H9 (cell line): ENCODE measurements at regions not wholly inside any gene's neighbourhood (a gene's known extent, or its start where the extent isn't known, plus 50 kb on each side); places are given as distances from the start of the nearest gene placed in this dataset.

Experiments
- DNase-seq: peaks from one replicate; pipeline ENCODE4 v3.0.0-alpha.2; 2017
- H2AFZ ChIP-seq: one replicate; pipeline ENCODE4 v1.6.1; 2013; ENCODE audit warnings: mild to moderate bottlenecking, low read length, control low read depth, moderate library complexity
- H2AK5ac ChIP-seq: 2 replicates; pipeline ENCODE4 v1.6.1; 2013; ENCODE audit warnings: low read length, control low read depth, mixed read lengths; ENCODE audit not compliant: insufficient read length
- H2BK120ac ChIP-seq: one replicate; pipeline ENCODE4 v1.6.1; 2013; ENCODE audit warnings: low read depth, mild to moderate bottlenecking, low read length, control low read depth, inconsistent platforms; ENCODE audit not compliant: poor library complexity, severe bottlenecking
- H2BK12ac ChIP-seq: 2 replicates; pipeline ENCODE4 v1.6.1; 2013; ENCODE audit warnings: low read length, control low read depth, mixed read lengths, low read depth; ENCODE audit not compliant: insufficient read length
- H2BK15ac ChIP-seq: 2 replicates; pipeline ENCODE4 v1.6.1; 2013; ENCODE audit warnings: low read depth, low read length, control low read depth
- H2BK20ac ChIP-seq: one replicate; pipeline ENCODE4 v1.6.1; 2013; ENCODE audit warnings: low read depth, mild to moderate bottlenecking, low read length, control low read depth, inconsistent platforms; ENCODE audit not compliant: poor library complexity, severe bottlenecking
- H2BK5ac ChIP-seq: 2 replicates; pipeline ENCODE4 v1.6.1; 2013; ENCODE audit warnings: low read length, control low read depth, mixed read lengths; ENCODE audit not compliant: insufficient read length
- H3K14ac ChIP-seq: 2 replicates; pipeline ENCODE4 v1.6.1; 2013; ENCODE audit warnings: low read length, control low read depth; ENCODE audit not compliant: insufficient read depth
- H3K18ac ChIP-seq: 2 replicates; pipeline ENCODE4 v1.6.1; 2013; ENCODE audit warnings: low read depth, mild to moderate bottlenecking, mixed read lengths, low read length, control low read depth; ENCODE audit not compliant: insufficient read length
- H3K23ac ChIP-seq: 2 replicates; pipeline ENCODE4 v1.6.1; 2013; ENCODE audit warnings: low read length, control low read depth, mixed read lengths, low read depth; ENCODE audit not compliant: insufficient read length
- H3K23me2 ChIP-seq: 2 replicates; pipeline ENCODE4 v1.6.1; 2013; ENCODE audit warnings: low read depth, mild to moderate bottlenecking, mixed read lengths, low read length, control low read depth; ENCODE audit not compliant: insufficient read length, poor library complexity, severe bottlenecking
- H3K27ac ChIP-seq: 2 replicates; pipeline ENCODE4 v1.5.1; 2013; ENCODE audit warnings: low read length, control low read depth, mixed read lengths, low read depth; ENCODE audit not compliant: insufficient read length
- H3K27me3 ChIP-seq: 2 replicates; pipeline ENCODE4 v1.6.1; 2013; ENCODE audit warnings: low read length, control low read depth, inconsistent platforms; ENCODE audit not compliant: insufficient read depth
- H3K4ac ChIP-seq: 2 replicates; pipeline ENCODE4 v1.6.1; 2013; ENCODE audit warnings: low read depth, mild to moderate bottlenecking, control low read depth, inconsistent platforms, low read length, moderate library complexity
- H3K4me1 ChIP-seq: 2 replicates; pipeline ENCODE4 v1.6.1; 2013; ENCODE audit warnings: low read length, control low read depth, inconsistent platforms; ENCODE audit not compliant: insufficient read depth
- H3K4me2 ChIP-seq: 2 replicates; pipeline ENCODE4 v1.6.1; 2013; ENCODE audit warnings: low read length, control low read depth, mixed read lengths; ENCODE audit not compliant: insufficient read length, insufficient read depth
- H3K56ac ChIP-seq: 2 replicates; pipeline ENCODE4 v1.6.1; 2013; ENCODE audit warnings: low read depth, mild to moderate bottlenecking, mixed read lengths, low read length, control low read depth; ENCODE audit not compliant: insufficient read length
- H3K79me1 ChIP-seq: 2 replicates; pipeline ENCODE4 v1.6.1; 2013; ENCODE audit warnings: low read depth, mild to moderate bottlenecking, moderate library complexity, low read length, control low read depth, inconsistent platforms; ENCODE audit not compliant: insufficient read depth, poor library complexity, severe bottlenecking
- H3K79me2 ChIP-seq: 2 replicates; pipeline ENCODE4 v1.6.1; 2013; ENCODE audit warnings: low read length, control low read depth, inconsistent platforms; ENCODE audit not compliant: insufficient read depth
- H3K9ac ChIP-seq: 2 replicates; pipeline ENCODE4 v1.6.1; 2013; ENCODE audit warnings: low read length, control low read depth, mixed read lengths; ENCODE audit not compliant: insufficient read length; ENCODE audit errors: extremely low read depth
- H3K9me3 ChIP-seq: one replicate; pipeline ENCODE4 v1.6.1; 2013; ENCODE audit warnings: low read depth, low read length, inconsistent platforms; ENCODE audit not compliant: control insufficient read depth
- H3T11ph ChIP-seq: one replicate; pipeline ENCODE4 v1.6.1; 2013; ENCODE audit warnings: mild to moderate bottlenecking, low read length, control low read depth, inconsistent platforms
- H4K20me1 ChIP-seq: one replicate; pipeline ENCODE4 v1.6.1; 2013; ENCODE audit not compliant: control insufficient read depth, insufficient read length, insufficient read depth
- H4K5ac ChIP-seq: 2 replicates; pipeline ENCODE4 v1.6.1; 2013; ENCODE audit warnings: low read depth, mild to moderate bottlenecking, mixed read lengths, low read length, control low read depth; ENCODE audit not compliant: insufficient read length
- H4K8ac ChIP-seq: replicated peaks from 2 replicates; pipeline ENCODE4 v1.6.1; 2013; ENCODE audit warnings: low read length, control low read depth, mixed read lengths, low read depth; ENCODE audit not compliant: insufficient read length
- H4K91ac ChIP-seq: 2 replicates; pipeline ENCODE4 v1.6.1; 2013; ENCODE audit warnings: low read depth, mild to moderate bottlenecking, moderate library complexity, mixed read lengths, low read length, control low read depth; ENCODE audit not compliant: insufficient read length
- H3K27ac Mint-ChIP-seq, 3 experiments: 2 replicates in 2 of 3; 3 replicates in 1 of 3; pipeline ENCODE4 v1.8.0; 2020 to 2021; ENCODE audit warnings: mixed read lengths in 3 of 3, mild to moderate bottlenecking in 1 of 3, moderate library complexity in 1 of 3
- H3K27me3 Mint-ChIP-seq: 2 replicates; pipeline ENCODE4 v1.8.0; 2021; ENCODE audit warnings: low read depth, mild to moderate bottlenecking, moderate library complexity, mixed read lengths
- H3K36me3 Mint-ChIP-seq, 3 experiments: 2 replicates in 2 of 3; 3 replicates in 1 of 3; pipeline ENCODE4 v1.8.0; 2020 to 2021; ENCODE audit warnings: low read depth in 3 of 3, mixed read lengths in 3 of 3; ENCODE audit not compliant: insufficient read depth in 1 of 3
- H3K4me1 Mint-ChIP-seq, 2 experiments: 2 replicates each; pipeline ENCODE4 v1.8.0; 2020; ENCODE audit warnings: mixed read lengths in 2 of 2
- H3K4me3 Mint-ChIP-seq, 2 experiments: 2 replicates in 1 of 2; 3 replicates in 1 of 2; pipeline ENCODE4 v1.8.0; 2020 to 2021; ENCODE audit warnings: mild to moderate bottlenecking in 2 of 2, mixed read lengths in 2 of 2, moderate library complexity in 1 of 2
- H3K9me3 Mint-ChIP-seq, 2 experiments: 2 replicates in 1 of 2; 3 replicates in 1 of 2; pipeline ENCODE4 v1.8.0; 2020; ENCODE audit warnings: mild to moderate bottlenecking in 2 of 2, mixed read lengths in 2 of 2, moderate library complexity in 1 of 2
- WGBS: extraction: QIAGEN DNeasy Blood & Tissue Kit; methylation state at CpG from one replicate; pipeline ENCODE4 v1.1.7; 2013; ENCODE audit warnings: missing lambda C conversion rate, low lambda C conversion rate, mixed read lengths; ENCODE audit not compliant: insufficient read length; ENCODE audit errors: extremely low coverage; 5-methylcytosine and 5-hydroxymethylcytosine counted together
- TF ChIP-seq, protein P1 (sequence below): fragments of 200-600 bp; sonication (generic); conservative IDR thresholded peaks from 3 replicates; pipeline ENCODE4 v1.8.0; 2021; ENCODE audit warnings: antibody characterized with exemption, mild to moderate bottlenecking

- Histone ChIP-seq H2BK15ac (no peak overlapping the region), H3K4me1 (no peaks in the 10 kb centered on the region), H4K20me1 (no peaks in the 10 kb centered on the region), H3K56ac (no peak overlapping the region), H3K9me3 (no peaks in the 10 kb centered on the region), H3K9ac (no peak overlapping the region), H4K5ac (no peak overlapping the region), H2BK120ac (no peak overlapping the region), H3K23ac (no peak overlapping the region), H3K79me2 (no peaks in the 10 kb centered on the region), H3K4ac (no peak overlapping the region), H3K27ac (no peak overlapping the region), H4K8ac (no peak overlapping the region), H3K23me2 (no peaks in the 10 kb centered on the region), H3K79me1 (no peaks in the 10 kb centered on the region), H2BK12ac (no peak overlapping the region), H2BK20ac (no peak overlapping the region), H3K4me2 (no peak overlapping the region), H3K14ac (no peak overlapping the region), H3T11ph (no peak overlapping the region), H4K91ac (no peak overlapping the region), H2BK5ac (no peak overlapping the region), H2AK5ac (no peak overlapping the region), H3K27me3 (no peaks in the 10 kb centered on the region), H2AFZ (no peak overlapping the region), H3K18ac (no peak overlapping the region)
- TF ChIP-seq, protein P1, sequence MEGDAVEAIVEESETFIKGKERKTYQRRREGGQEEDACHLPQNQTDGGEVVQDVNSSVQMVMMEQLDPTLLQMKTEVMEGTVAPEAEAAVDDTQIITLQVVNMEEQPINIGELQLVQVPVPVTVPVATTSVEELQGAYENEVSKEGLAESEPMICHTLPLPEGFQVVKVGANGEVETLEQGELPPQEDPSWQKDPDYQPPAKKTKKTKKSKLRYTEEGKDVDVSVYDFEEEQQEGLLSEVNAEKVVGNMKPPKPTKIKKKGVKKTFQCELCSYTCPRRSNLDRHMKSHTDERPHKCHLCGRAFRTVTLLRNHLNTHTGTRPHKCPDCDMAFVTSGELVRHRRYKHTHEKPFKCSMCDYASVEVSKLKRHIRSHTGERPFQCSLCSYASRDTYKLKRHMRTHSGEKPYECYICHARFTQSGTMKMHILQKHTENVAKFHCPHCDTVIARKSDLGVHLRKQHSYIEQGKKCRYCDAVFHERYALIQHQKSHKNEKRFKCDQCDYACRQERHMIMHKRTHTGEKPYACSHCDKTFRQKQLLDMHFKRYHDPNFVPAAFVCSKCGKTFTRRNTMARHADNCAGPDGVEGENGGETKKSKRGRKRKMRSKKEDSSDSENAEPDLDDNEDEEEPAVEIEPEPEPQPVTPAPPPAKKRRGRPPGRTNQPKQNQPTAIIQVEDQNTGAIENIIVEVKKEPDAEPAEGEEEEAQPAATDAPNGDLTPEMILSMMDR: no peak
- H3K27ac Mint-ChIP-seq: peak overlapping the region in 1 of 3 experiments; percentile 48; a peak in 1 of 7 replicates
- H3K4me3 Mint-ChIP-seq: no peak overlapping the region
- peaks cover 16% of the 10 kb centered on the region for H3K27me3 Mint-ChIP-seq
- no peaks in the 10 kb centered on the region for H3K36me3 Mint-ChIP-seq
- no peaks in the 10 kb centered on the region for H3K9me3 Mint-ChIP-seq
- peaks cover 2 to 32% of the 10 kb centered on the region in 2 experiments; a peak in 2 of 4 replicates for H3K4me1 Mint-ChIP-seq
- no CpG with 5 or more reads among the region's 16 CpGs for WGBS
- no peak for DNase-seq
Observed at GRCh38 chr9:126055381-126055985, 271.1 kb upstream of the MVB12B start.
